ENCODE measurements at regions not wholly inside any gene's neighbourhood (a gene's known extent, or its start where the extent isn't known, plus 50 kb on each side); places are given as distances from the start of the nearest gene placed in this dataset.
"Not testable (repeated sequence)": the region's sequence is repeated elsewhere in the genome, so short reads cannot be mapped to it uniquely, and the experiment has no call there.

DNA sequence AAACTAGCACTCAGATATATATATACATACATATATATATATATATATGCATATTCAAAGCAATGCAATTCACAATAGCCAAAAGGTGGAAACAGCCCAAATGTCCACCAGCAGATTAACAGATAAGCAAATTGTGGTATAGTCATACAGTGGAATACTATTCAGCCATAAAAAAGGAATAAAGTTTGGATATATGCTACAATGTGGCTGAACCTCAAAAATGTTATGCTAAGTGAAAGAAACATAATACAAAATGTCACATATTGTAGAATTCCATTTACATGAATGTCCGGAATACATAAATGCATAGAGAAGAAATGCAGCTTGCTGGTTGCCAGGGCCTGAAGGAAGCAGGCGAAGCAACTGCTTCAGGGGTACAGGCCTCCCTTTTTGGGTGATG lies 143.4 kb downstream of the ATPSCKMT start:
- WGBS, 3 donors: 92 to 99% (median 95%) methylated on average over 2 of the region's 2 CpGs
- Histone ChIP-seq H3K9me3 (no peaks in the 10 kb centered on the region), H3K27ac (no peak overlapping the region), H3K36me3 (no peaks in the 10 kb centered on the region), H3K4me3 (no peak overlapping the region), H3K27me3 (no peaks in the 10 kb centered on the region), H3K4me1 (ENCODE audit: insufficient read depth) (no peaks in the 10 kb centered on the region)
- no peak for DNase-seq
- TF ChIP-seq POLR2A (IDR thresholded peaks at IDR 0.05) (no peak), EP300 (IDR thresholded peaks at IDR 0.05) (no peak)
- TF ChIP-seq, protein P1, sequence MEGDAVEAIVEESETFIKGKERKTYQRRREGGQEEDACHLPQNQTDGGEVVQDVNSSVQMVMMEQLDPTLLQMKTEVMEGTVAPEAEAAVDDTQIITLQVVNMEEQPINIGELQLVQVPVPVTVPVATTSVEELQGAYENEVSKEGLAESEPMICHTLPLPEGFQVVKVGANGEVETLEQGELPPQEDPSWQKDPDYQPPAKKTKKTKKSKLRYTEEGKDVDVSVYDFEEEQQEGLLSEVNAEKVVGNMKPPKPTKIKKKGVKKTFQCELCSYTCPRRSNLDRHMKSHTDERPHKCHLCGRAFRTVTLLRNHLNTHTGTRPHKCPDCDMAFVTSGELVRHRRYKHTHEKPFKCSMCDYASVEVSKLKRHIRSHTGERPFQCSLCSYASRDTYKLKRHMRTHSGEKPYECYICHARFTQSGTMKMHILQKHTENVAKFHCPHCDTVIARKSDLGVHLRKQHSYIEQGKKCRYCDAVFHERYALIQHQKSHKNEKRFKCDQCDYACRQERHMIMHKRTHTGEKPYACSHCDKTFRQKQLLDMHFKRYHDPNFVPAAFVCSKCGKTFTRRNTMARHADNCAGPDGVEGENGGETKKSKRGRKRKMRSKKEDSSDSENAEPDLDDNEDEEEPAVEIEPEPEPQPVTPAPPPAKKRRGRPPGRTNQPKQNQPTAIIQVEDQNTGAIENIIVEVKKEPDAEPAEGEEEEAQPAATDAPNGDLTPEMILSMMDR (IDR thresholded peaks at IDR 0.05): no peak
- intact Hi-C loops (cut with DNase I): no loop called here

DNA sequence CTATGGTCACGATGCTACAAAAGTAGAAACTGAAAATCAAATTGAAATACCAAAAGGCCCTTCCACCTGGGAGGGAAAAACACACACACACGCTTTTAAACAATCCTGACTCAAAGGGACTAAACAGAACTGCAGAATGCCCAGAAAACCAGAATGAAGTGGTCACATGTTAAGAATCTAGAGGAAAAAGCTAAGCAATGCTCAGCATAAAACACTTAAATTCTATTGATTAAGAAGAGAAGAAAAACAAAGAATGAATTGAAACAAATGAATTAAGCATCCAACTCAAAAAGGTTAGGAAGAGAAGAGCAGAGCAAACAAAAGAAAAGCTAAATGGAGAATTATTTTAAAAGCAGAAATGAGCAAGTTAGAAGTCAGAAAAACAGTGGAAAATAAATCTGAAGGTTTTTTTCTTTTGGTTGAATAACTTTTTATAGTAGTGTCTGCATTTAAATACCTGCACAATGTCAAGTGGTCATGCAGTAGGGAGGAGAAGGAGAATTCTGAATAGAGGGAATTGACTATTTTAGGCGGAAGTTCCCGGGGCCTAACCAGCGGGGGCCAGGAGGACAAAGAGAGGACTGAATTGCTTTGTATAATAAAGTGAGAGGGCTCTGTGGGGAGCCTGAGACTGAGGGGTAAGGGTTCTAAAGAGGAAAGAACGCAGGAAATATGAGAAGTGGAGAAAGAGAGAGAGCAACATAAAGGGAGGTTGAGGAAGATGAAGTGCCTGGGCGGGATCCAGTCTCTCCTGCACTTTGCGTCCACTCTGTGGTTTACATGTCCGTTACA lies 146.8 kb downstream of the ATPSCKMT start:
- H3K4me1 ChIP-seq (ENCODE audit: insufficient read depth): no peaks in the 10 kb centered on the region
- H3K27me3 ChIP-seq: no peaks in the 10 kb centered on the region
- no peak for DNase-seq
- H3K36me3 ChIP-seq: no peaks in the 10 kb centered on the region
- TF ChIP-seq EP300 (IDR thresholded peaks at IDR 0.05) (no peak), POLR2A (IDR thresholded peaks at IDR 0.05) (no peak)
- TF ChIP-seq, protein P1 (IDR thresholded peaks at IDR 0.05): no peak
- 69 to 77% (median 70%) methylated on average over 9 of the region's 9 CpGs for WGBS, 3 donors
- intact Hi-C loops (cut with DNase I): no loop called here
- H3K9me3 ChIP-seq: no peaks in the 10 kb centered on the region
- no peak overlapping the region for H3K4me3 ChIP-seq
- no peak overlapping the region for H3K27ac ChIP-seq

DNA sequence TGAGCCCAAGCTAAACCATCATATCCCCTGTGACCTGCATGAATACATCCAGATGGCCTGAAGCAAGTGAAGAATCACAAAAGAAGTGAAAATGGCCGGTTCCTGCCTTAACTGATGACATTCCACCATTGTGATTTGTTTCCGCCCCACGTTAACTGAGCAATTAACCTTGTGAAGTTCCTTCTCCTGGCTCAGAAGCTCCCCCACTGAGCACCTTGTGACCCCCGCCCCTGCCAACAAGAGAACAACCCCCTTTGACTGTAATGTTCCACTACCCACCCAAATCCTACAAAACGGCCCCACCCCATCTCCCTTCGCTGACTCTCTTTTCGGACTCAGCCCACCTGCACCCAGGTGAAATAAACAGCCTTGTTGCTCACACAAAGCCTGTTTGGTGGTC lies 147.5 kb downstream of the ATPSCKMT start:
- intact Hi-C loops (cut with DNase I); H3K27me3 ChIP-seq; H3K4me1 ChIP-seq (ENCODE audit: insufficient read depth); DNase-seq; H3K9me3 ChIP-seq; H3K4me3 ChIP-seq; H3K27ac ChIP-seq; H3K36me3 ChIP-seq: not testable (repeated sequence)
- WGBS, 3 donors: 78 to 87% (median 85%) methylated on average over 7 of the region's 7 CpGs

DNA sequence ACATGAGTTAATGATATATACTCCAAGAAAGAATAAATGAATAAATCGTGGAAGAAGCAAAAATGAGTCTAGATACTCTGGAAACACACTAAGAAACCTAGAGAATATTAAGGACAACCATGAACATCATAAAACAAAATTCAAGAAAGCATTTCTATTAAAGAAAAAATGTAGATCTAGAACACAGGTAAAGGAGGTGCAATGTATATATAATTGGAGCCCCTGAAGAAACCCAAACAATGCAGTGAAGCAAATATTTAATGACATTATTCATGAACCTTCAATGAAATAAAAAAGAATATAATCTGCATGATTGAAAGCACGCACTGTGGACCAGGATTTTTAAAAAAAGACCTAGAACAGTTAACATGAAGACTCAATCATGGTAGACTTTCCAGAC lies 150.1 kb downstream of the ATPSCKMT start:
- Histone ChIP-seq H3K27me3 (no peaks in the 10 kb centered on the region), H3K4me3 (no peak overlapping the region), H3K9me3 (no peaks in the 10 kb centered on the region), H3K27ac (no peak overlapping the region), H3K4me1 (ENCODE audit: insufficient read depth) (no peaks in the 10 kb centered on the region), H3K36me3 (no peaks in the 10 kb centered on the region)
- no peak for TF ChIP-seq EP300 (IDR thresholded peaks at IDR 0.05)
- TF ChIP-seq POLR2A (IDR thresholded peaks at IDR 0.05): no peak
- TF ChIP-seq, protein P1 (IDR thresholded peaks at IDR 0.05): no peak
- DNase-seq: no peak
- intact Hi-C loops (cut with DNase I): no loop called here
- 81 to 82% (median 82%) methylated on average over 2 of the region's 2 CpGs for WGBS, 3 donors

DNA sequence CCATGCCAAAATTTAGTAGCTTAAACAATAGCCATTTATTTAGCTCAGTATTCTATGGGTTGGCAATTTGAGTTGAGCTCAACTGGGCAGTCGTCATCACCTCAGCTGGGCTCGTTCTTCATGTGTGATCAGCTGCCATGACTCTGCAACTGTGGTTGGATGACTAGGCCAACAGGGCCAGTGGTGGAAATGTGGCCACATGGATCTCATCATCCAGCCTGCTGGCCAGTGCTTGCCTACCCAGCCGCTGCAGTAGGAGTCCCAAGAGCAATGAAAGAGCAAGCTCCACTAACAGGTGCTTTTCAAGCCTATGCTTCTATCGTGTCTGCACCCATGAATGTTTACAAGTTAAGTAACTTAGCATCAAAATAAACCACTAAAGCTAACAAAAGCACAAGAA lies 158.0 kb downstream of the ATPSCKMT start:
- no peak for DNase-seq
- intact Hi-C loops (cut with DNase I): no loop called here
- Histone ChIP-seq H3K9me3 (no peaks in the 10 kb centered on the region), H3K27ac (no peak overlapping the region), H3K36me3 (no peaks in the 10 kb centered on the region), H3K4me1 (ENCODE audit: insufficient read depth) (no peaks in the 10 kb centered on the region), H3K27me3 (no peaks in the 10 kb centered on the region), H3K4me3 (no peak overlapping the region)
- WGBS, 3 donors: 55 to 73% (median 63%) methylated on average over 4 of the region's 4 CpGs
- no peak for TF ChIP-seq POLR2A (IDR thresholded peaks at IDR 0.05)
- no peak for TF ChIP-seq EP300 (IDR thresholded peaks at IDR 0.05)
- TF ChIP-seq, protein P1 (IDR thresholded peaks at IDR 0.05): no peak
